DOHH2 (cell line): ENCODE measurements at regions not wholly inside any gene's neighbourhood (a gene's known extent, or its start where the extent isn't known, plus 50 kb on each side); places are given as distances from the start of the nearest gene placed in this dataset.

ENCODE experiments used
- H3F3A ChIP-seq: fragments of 200-600 bp; sonication (generic), shearing (Covaris generic); 2 replicates; pipeline ENCODE4 v1.6.0; 2016; ENCODE audit warnings: antibody characterized with exemption, mild to moderate bottlenecking; ENCODE audit not compliant: control insufficient read depth, insufficient read depth
- H3K27ac ChIP-seq: fragments of 200-600 bp; sonication (generic); 2 replicates; pipeline ENCODE4 v1.5.1; 2014; ENCODE audit warnings: low read depth, mild to moderate bottlenecking, low read length, moderate library complexity
- H3K27me3 ChIP-seq: fragments of 200-600 bp; sonication (generic); 2 replicates; pipeline ENCODE4 v1.6.1; 2014; ENCODE audit warnings: mild to moderate bottlenecking, low read length, mixed read lengths; ENCODE audit not compliant: control insufficient read depth
- H3K36me3 ChIP-seq: fragments of 200-600 bp; sonication (generic); 2 replicates; pipeline ENCODE4 v1.6.1; 2014; ENCODE audit warnings: mild to moderate bottlenecking, low read length, moderate library complexity, mixed read lengths; ENCODE audit not compliant: control insufficient read depth
- H3K4me1 ChIP-seq: fragments of 200-600 bp; sonication (generic); 2 replicates; pipeline ENCODE4 v1.6.1; 2014; ENCODE audit warnings: mild to moderate bottlenecking, low read length, mixed read lengths; ENCODE audit not compliant: control insufficient read depth
- H3K4me2 ChIP-seq: fragments of 200-600 bp; sonication (generic); 2 replicates; pipeline ENCODE4 v1.6.0; 2014; ENCODE audit warnings: mild to moderate bottlenecking, low read length, moderate library complexity
- H3K4me3 ChIP-seq: fragments of 200-600 bp; sonication (generic); 2 replicates; pipeline ENCODE4 v1.5.1; 2014; ENCODE audit warnings: mild to moderate bottlenecking, low read length, mixed read lengths
- H3K79me2 ChIP-seq: fragments of 200-600 bp; sonication (generic); 2 replicates; pipeline ENCODE4 v1.6.1; 2014; ENCODE audit warnings: mild to moderate bottlenecking, low read length, mixed read lengths; ENCODE audit not compliant: control insufficient read depth
- H3K9me2 ChIP-seq: fragments of 200-600 bp; sonication (generic); replicated peaks from 2 replicates; pipeline ENCODE4 v1.6.1; 2014; ENCODE audit warnings: mild to moderate bottlenecking, low read length, mixed read lengths; ENCODE audit not compliant: control insufficient read depth
- H3K9me3 ChIP-seq: fragments of 200-600 bp; sonication (generic); 2 replicates; pipeline ENCODE4 v1.6.1; 2014; ENCODE audit warnings: antibody characterized with exemption, low read length, mixed read lengths; ENCODE audit not compliant: control insufficient read depth, insufficient read depth
- H4K20me1 ChIP-seq: fragments of 200-600 bp; sonication (generic); 2 replicates; pipeline ENCODE4 v1.6.0; 2014; ENCODE audit warnings: low read depth, mild to moderate bottlenecking, antibody characterized with exemption, low read length, moderate library complexity; ENCODE audit not compliant: control insufficient read depth, insufficient read depth
- CTCF ChIP-seq: fragments of 200-600 bp; sonication (generic); IDR thresholded peaks from one replicate; pipeline ENCODE4 v1.5.1; 2014; ENCODE audit warnings: antibody characterized with exemption, mild to moderate bottlenecking, low read depth, low read length; ENCODE audit not compliant: poor library complexity, severe bottlenecking
- EZH2phosphoT487 ChIP-seq: fragments of 200-600 bp; sonication (generic); IDR thresholded peaks from 2 replicates; pipeline ENCODE4 v1.6.1; 2017; ENCODE audit warnings: borderline replicate concordance, mild to moderate bottlenecking, antibody characterized with exemption, low read length, moderate library complexity, mixed read lengths

DNA sequence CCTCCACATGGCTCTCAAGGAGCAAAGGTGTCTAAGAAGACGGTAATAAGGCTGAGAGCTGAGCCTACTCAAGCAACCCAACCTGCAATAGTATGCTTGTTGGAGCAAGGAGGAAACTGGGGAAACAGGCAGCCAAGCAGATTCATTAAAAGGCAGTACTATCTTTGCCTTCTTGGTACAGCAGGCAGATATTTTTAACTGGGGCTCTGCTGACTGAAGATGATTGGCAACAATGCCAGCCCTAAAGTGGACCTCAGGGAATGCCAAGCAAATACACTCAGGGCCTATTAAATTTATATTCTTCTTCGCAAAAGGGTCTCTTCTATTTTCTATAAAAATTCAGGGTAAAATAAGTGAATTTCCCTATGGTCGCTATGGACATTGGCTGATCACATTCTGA, 109.4 kb upstream of the PCGF5 start:
- Histone ChIP-seq H3K4me2 (no peak overlapping the region), H3K27ac (no peak overlapping the region), H3K27me3 (no peaks in the 10 kb centered on the region), H3K36me3 (no peaks in the 10 kb centered on the region), H3K4me1 (no peaks in the 10 kb centered on the region), H3K9me3 (no peaks in the 10 kb centered on the region), H4K20me1 (no peaks in the 10 kb centered on the region), H3K4me3 (no peak overlapping the region), H3K79me2 (no peaks in the 10 kb centered on the region), H3F3A (no peaks in the 10 kb centered on the region), H3K9me2 (no peaks in the 10 kb centered on the region)
- TF ChIP-seq CTCF: no peak
- no peak for TF ChIP-seq EZH2phosphoT487

- H3K36me3 ChIP-seq: no peaks in the 10 kb centered on the region
- no peak for TF ChIP-seq EZH2phosphoT487
- no peak for TF ChIP-seq CTCF
- H3K79me2 ChIP-seq: no peaks in the 10 kb centered on the region
- H3K9me3 ChIP-seq: no peaks in the 10 kb centered on the region
- H3K9me2 ChIP-seq: no peaks in the 10 kb centered on the region
- no peak overlapping the region for H3K4me2 ChIP-seq
- H3K4me1 ChIP-seq: no peaks in the 10 kb centered on the region
- H3F3A ChIP-seq: no peaks in the 10 kb centered on the region
- H3K27me3 ChIP-seq: no peaks in the 10 kb centered on the region
- no peak overlapping the region for H3K27ac ChIP-seq
- H4K20me1 ChIP-seq: no peaks in the 10 kb centered on the region
- no peak overlapping the region for H3K4me3 ChIP-seq
Measured at GRCh38 chr10:91115618-91116390, 104.7 kb upstream of the PCGF5 start.

- H3K9me3 ChIP-seq: no peaks in the 10 kb centered on the region
- H3K4me2 ChIP-seq: no peak overlapping the region
- no peaks in the 10 kb centered on the region for H3F3A ChIP-seq
- no peaks in the 10 kb centered on the region for H3K4me1 ChIP-seq
- H3K9me2 ChIP-seq: no peaks in the 10 kb centered on the region
- no peaks in the 10 kb centered on the region for H3K79me2 ChIP-seq
- no peaks in the 10 kb centered on the region for H3K36me3 ChIP-seq
- H3K27me3 ChIP-seq: no peaks in the 10 kb centered on the region
- TF ChIP-seq CTCF: no peak
- TF ChIP-seq EZH2phosphoT487: no peak
- no peaks in the 10 kb centered on the region for H4K20me1 ChIP-seq
- H3K4me3 ChIP-seq: no peak overlapping the region
- H3K27ac ChIP-seq: no peak overlapping the region
Measured at GRCh38 chr10:91117505-91117904, 103.0 kb upstream of the PCGF5 start.
